Heart left ventricle (tissue), 16 donors: ENCODE measurements at regions not wholly inside any gene's neighbourhood (a gene's known extent, or its start where the extent isn't known, plus 50 kb on each side); places are given as distances from the start of the nearest gene placed in this dataset.
A peak's percentile ranks its signal among the peaks of the same experiment; 100 is the strongest.

Source experiments
- ATAC-seq, 4 donors: fragments of 200-7000 bp; cut with Tn5 transposase; one replicate each; pipeline ENCODE4 v1.9.1; 2020 to 2022; ENCODE audit warnings: moderate library complexity in 4 of 4, mild to moderate bottlenecking in 3 of 4, moderate number of reproducible peaks in 1 of 4
- DNase-seq, 5 donors: peaks; one replicate each; pipeline ENCODE4 v3.0.0-alpha.2; 2020
- H3K27ac ChIP-seq, 12 donors: fragments of 200-600 bp; sonication (generic) in 4 of 12; one replicate each; pipeline versions ENCODE4 v1.5.0 to v1.8.0; 2016 to 2022; ENCODE audit warnings: mild to moderate bottlenecking in 2 of 12
- H3K27me3 ChIP-seq, 9 donors: fragments of 200-600 bp; sonication (generic) in 2 of 9; one replicate each; pipeline versions ENCODE4 v1.5.1 to v1.8.0; 2016 to 2022; ENCODE audit warnings: mild to moderate bottlenecking in 3 of 9
- H3K36me3 ChIP-seq, 9 donors: fragments of 200-600 bp; sonication (generic) in 2 of 9; one replicate each; pipeline versions ENCODE4 v1.5.0 to v1.8.0; 2018 to 2022; ENCODE audit warnings: mild to moderate bottlenecking in 2 of 9
- H3K4me1 ChIP-seq, 12 donors: fragments of 200-600 bp; sonication (generic) in 4 of 12; one replicate each; pipeline versions ENCODE4 v1.5.0 to v1.8.0; 2016 to 2022; ENCODE audit warnings: mild to moderate bottlenecking in 3 of 12
- H3K4me3 ChIP-seq, 12 donors: fragments of 200-600 bp; sonication (generic) in 4 of 12; one replicate each; pipeline versions ENCODE4 v1.5.0 to v1.8.0; 2017 to 2022; ENCODE audit warnings: mild to moderate bottlenecking in 9 of 12, moderate library complexity in 4 of 12
- H3K9me3 ChIP-seq, 12 donors: fragments of 200-600 bp; sonication (generic) in 4 of 12; one replicate each; pipeline versions ENCODE4 v1.5.0 to v1.8.0; 2016 to 2022; ENCODE audit warnings: mild to moderate bottlenecking in 1 of 12
- POLR2A ChIP-seq, 2 donors: fragments of 450-650 bp; IDR thresholded peaks; one replicate each; pipeline ENCODE4 v1.6.1; 2017; ENCODE audit warnings: antibody characterized with exemption in 2 of 2, mild to moderate bottlenecking in 2 of 2, moderate library complexity in 2 of 2
- WGBS, 4 donors: extraction: QIAGEN DNeasy Blood & Tissue Kit in 2 of 4; methylation state at CpG; one replicate each; pipeline versions ENCODE4 v1.1.5 to v1.1.7; 2013 to 2018; 5-methylcytosine and 5-hydroxymethylcytosine counted together
- intact Hi-C, 10 donors: fragments of 100-400 bp; cut with DNase I; formaldehyde crosslinking; loops; one replicate each; pipeline versions ENCODE4 v1.11.1 to v1.14.2; 2022
- TF ChIP-seq, protein P1 (sequence below), 12 donors: fragments of 200-600 bp; sonication (generic) in 4 of 12; IDR thresholded peaks; one replicate each; pipeline versions ENCODE4 v1.5.0 to v1.8.0; 2018 to 2022; ENCODE audit warnings: antibody characterized with exemption in 12 of 12, mild to moderate bottlenecking in 5 of 12
- donor health status: ischemic (EF 13 %, LVEDD 7.1; RV severe dilation, severe dysfunction).
- donor health status: healthy with polysubstance abuse.
- donor health status: DM: no; HTN: yes; CAD: no.
- donor health status: DM: no; HTN: no; CAD: no.
- donor health status: ischemic (EF 25% LVEDD 6.9; RV normal size, moderate dysfunction).
- donor health status: ischemic (EF 25% LVEDD 5.7; RV mildly dilated, moderate dysfunction).
- donor health status: healthy.
- donor health status: DM: yes; HTN: yes; CAD: no.
- donor health status: ischemic (EF 35%, LVEDD 5.7; RV mildly dilated, moderate dysfunction).
- donor health status: nonischemic (EF 11% LVEDD 7.7; RV severe dilation, severe dysfunction).
- donor health status: DM: yes; HTN: yes; CAD: no.
- donor health status: PGD.
- donor health status: ischemic (EF 29% LVEDD 5.4; RV normal size, mild dysfunction).
- donor health status: nonischemic (EF 23%, LVEDD 6.1; RV moderate dilation, normal function).

DNA sequence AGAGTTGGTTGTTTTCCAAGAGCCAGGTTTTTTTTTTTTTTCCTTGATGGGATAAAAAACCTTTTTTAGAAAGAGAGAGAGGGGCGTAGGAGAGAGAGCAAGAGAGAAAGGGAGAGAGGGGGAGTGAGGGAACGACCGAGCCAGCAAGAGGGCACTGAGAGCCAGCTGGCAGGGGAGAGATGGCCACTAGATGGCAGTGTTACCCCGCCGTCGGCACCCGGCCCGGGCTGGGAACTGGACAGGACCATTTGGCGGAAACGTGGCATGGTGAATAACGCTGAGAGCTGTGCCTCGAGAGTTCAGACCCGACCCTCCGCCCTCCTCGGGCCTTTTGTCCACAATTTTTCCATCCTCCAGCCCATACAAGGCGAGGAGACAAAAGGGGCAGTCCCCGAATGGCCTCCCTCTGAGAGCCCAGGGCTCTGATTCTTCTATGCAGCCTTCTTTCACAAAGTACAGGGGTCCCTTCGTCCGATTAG lies 286.7 kb upstream of the VRK2 start:
- Histone ChIP-seq H3K4me3 (peak overlapping the region in 9 of 12 donors; percentile 10 to 47 (median 30)), H3K4me1 (peaks cover 0 to 13% (median 8%) of the 10 kb centered on the region in 12 donors), H3K27me3 (peaks cover 0 to 8% (median 0%) of the 10 kb centered on the region in 9 donors), H3K9me3 (no peaks in the 10 kb centered on the region), H3K36me3 (no peaks in the 10 kb centered on the region), H3K27ac (no peak overlapping the region)
- intact Hi-C loops = loop anchor here in 7 of 10 donors (2.0 to 10.0 kb wide), 4 partner anchors 685 to 695 kb away; no protein-coding TSS in a partner anchor
- no peak for TF ChIP-seq POLR2A (IDR thresholded peaks at IDR 0.05)
- TF ChIP-seq, protein P1, sequence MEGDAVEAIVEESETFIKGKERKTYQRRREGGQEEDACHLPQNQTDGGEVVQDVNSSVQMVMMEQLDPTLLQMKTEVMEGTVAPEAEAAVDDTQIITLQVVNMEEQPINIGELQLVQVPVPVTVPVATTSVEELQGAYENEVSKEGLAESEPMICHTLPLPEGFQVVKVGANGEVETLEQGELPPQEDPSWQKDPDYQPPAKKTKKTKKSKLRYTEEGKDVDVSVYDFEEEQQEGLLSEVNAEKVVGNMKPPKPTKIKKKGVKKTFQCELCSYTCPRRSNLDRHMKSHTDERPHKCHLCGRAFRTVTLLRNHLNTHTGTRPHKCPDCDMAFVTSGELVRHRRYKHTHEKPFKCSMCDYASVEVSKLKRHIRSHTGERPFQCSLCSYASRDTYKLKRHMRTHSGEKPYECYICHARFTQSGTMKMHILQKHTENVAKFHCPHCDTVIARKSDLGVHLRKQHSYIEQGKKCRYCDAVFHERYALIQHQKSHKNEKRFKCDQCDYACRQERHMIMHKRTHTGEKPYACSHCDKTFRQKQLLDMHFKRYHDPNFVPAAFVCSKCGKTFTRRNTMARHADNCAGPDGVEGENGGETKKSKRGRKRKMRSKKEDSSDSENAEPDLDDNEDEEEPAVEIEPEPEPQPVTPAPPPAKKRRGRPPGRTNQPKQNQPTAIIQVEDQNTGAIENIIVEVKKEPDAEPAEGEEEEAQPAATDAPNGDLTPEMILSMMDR (IDR thresholded peaks at IDR 0.05) = peak; percentile 90 to 97 (median 94)
- peak; percentile 94 to 100 (median 97) for ATAC-seq
- DNase-seq = peak; percentile 75 to 89 (median 81)
- 2 to 4% (median 3%) methylated on average over 19 of the region's 19 CpGs for WGBS, 4 donors

DNA sequence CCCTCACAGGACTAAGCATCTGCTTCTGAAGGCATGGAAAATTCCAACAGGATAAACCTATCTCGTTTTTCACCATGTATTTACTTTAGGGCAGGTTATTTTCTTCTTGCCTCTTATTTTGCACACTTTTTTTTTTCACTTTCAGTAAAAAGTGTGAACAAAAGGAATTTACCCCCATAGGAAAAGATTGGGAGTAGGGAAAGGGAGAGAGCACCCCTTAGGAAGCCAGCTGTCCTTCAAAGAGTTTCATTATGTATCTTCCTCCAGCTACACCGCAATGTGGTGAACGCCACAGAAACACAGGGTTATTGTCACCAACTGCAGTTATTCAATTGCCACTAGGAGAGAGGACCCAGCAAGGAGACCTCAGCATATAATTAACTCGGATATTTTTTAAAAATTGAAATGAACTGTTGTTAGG lies 286.2 kb upstream of the VRK2 start:
- H3K4me1 ChIP-seq = peaks cover 0 to 13% (median 8%) of the 10 kb centered on the region in 12 donors
- no peaks in the 10 kb centered on the region for H3K36me3 ChIP-seq
- H3K9me3 ChIP-seq = no peaks in the 10 kb centered on the region
- intact Hi-C loops = loop anchor here in 6 of 10 donors (2.0 to 10.0 kb wide), 4 partner anchors 684 to 694 kb away; no protein-coding TSS in a partner anchor
- TF ChIP-seq, protein P1 (IDR thresholded peaks at IDR 0.05) = no peak
- no peak for TF ChIP-seq POLR2A (IDR thresholded peaks at IDR 0.05)
- H3K27me3 ChIP-seq = peaks cover 0 to 8% (median 0%) of the 10 kb centered on the region in 9 donors
- H3K27ac ChIP-seq = no peak overlapping the region
- WGBS, 4 donors = 66 to 69% (median 68%) methylated on average over 4 of the region's 4 CpGs
- H3K4me3 ChIP-seq = peak overlapping the region in 6 of 12 donors; percentile 20 to 47 (median 40)
- ATAC-seq (no peak), DNase-seq (no peak)

DNA sequence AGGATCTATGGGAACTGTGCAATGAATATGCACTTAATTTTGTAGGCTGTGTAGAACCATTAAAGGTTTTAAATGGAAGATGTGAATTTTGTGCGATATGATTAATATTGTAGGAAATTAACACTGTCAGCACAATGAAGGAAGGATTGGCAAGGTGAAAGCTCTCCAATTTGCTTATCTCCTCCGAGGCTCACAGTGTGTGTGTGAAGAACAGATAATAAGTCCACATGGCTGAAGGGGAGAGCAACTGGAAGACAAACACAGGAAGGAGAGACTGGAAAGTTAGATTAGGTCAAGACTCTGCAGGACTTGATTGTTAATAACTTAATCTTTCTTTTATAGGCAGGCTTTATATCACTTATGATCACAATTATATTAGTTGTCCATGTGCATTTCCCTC lies 269.7 kb upstream of the VRK2 start:
- DNase-seq (no peak), ATAC-seq (no peak)
- WGBS, 4 donors = 41 to 48% (median 44%) methylated on average over 2 of the region's 2 CpGs
- TF ChIP-seq, protein P1 (IDR thresholded peaks at IDR 0.05) = no peak
- no peak for TF ChIP-seq POLR2A (IDR thresholded peaks at IDR 0.05)
- Histone ChIP-seq H3K27me3 (no peaks in the 10 kb centered on the region), H3K9me3 (no peaks in the 10 kb centered on the region), H3K4me1 (no peaks in the 10 kb centered on the region), H3K4me3 (no peak overlapping the region), H3K27ac (no peak overlapping the region), H3K36me3 (no peaks in the 10 kb centered on the region)
- intact Hi-C loops = no loop called here

DNA sequence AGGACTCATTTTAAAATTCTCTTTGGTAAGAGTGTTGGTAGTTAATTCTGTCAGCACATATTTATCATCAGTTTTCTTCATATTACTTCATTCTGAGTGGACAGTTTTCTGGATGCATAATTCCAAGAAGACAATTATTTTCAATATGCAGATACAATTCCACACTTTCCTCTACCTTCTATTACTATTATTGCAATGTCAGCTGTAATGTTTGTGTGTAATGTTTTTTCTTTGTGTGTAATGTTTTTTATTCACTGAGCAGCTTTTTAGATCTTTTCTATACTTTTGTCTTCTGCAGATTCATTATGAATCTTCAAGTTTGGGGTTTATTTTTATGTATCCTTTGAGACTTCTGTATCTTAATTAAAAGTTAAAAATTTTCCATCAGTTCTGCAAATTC lies 264.0 kb upstream of the VRK2 start:
- ATAC-seq = no peak
- Histone ChIP-seq H3K36me3 (no peaks in the 10 kb centered on the region), H3K4me3 (no peak overlapping the region), H3K9me3 (no peaks in the 10 kb centered on the region), H3K4me1 (no peaks in the 10 kb centered on the region), H3K27me3 (no peaks in the 10 kb centered on the region), H3K27ac (no peak overlapping the region)
- intact Hi-C loops = no loop called here
- no peak for DNase-seq
- TF ChIP-seq, protein P1 (IDR thresholded peaks at IDR 0.05) = no peak
- TF ChIP-seq POLR2A (IDR thresholded peaks at IDR 0.05) = no peak
